ENCODE measurements at regions not wholly inside any gene's neighbourhood (a gene's known extent, or its start where the extent isn't known, plus 50 kb on each side); places are given as distances from the start of the nearest gene placed in this dataset.
A peak's percentile ranks its signal among the peaks of the same experiment; 100 is the strongest.

DNA sequence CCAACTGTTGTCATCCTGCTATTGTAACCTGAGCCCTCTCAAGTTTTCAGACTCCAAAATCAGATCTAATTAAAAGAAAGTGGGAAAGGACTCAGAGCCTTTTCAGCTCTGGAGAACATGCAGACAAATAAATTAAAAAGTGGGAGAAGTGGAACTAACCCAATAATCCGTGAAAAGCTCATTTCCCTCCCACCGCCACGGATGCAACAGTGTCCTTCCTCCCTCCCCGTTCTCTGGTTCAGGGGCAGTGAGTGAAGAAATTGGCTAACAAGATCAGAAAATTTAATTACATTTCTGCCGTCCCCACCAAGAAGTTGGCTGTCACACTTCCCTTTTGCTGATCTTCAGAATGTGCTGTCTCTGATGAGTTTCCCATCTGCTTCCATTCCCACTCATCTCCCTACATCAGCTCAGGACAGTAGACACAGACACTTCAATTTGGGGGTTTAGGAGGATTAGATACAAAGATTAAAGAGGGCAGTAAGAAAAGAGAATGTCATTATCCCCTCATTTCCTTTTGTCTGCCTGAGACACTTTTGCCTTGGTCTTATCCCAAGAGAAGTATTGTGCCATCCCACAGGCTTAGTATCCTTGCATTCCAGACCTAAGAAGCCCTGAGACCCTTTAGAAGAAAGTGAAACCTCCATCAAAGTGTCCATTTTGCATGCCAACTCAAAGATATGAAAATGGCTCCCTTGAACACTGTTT, 335.7 kb upstream of the PPP2R3A start:
- TF ChIP-seq CREB1 (IDR thresholded peaks at IDR 0.05; ENCODE audit: low read depth) = no peak
- no peak for TF ChIP-seq TAF1 (IDR thresholded peaks at IDR 0.05; ENCODE audit: low read depth)
- TF ChIP-seq, protein P1, sequence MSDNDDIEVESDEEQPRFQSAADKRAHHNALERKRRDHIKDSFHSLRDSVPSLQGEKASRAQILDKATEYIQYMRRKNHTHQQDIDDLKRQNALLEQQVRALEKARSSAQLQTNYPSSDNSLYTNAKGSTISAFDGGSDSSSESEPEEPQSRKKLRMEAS (IDR thresholded peaks at IDR 0.05) = no peak
- no peak for TF ChIP-seq YY1 (IDR thresholded peaks at IDR 0.05; ENCODE audit: low read depth)
- TF ChIP-seq, protein P2, sequence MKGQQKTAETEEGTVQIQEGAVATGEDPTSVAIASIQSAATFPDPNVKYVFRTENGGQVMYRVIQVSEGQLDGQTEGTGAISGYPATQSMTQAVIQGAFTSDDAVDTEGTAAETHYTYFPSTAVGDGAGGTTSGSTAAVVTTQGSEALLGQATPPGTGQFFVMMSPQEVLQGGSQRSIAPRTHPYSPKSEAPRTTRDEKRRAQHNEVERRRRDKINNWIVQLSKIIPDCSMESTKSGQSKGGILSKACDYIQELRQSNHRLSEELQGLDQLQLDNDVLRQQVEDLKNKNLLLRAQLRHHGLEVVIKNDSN (IDR thresholded peaks at IDR 0.05) = no peak
- TF ChIP-seq EP300 (IDR thresholded peaks at IDR 0.05; ENCODE audit: borderline replicate concordance) = no peak
- no peak for TF ChIP-seq EGR1 (IDR thresholded peaks at IDR 0.05)
- no peak for TF ChIP-seq FOXM1 (IDR thresholded peaks at IDR 0.05; ENCODE audit: borderline replicate concordance, low read depth)
- no peak for TF ChIP-seq RAD21 (IDR thresholded peaks at IDR 0.05; ENCODE audit: low read depth)
- TF ChIP-seq, protein P3, sequence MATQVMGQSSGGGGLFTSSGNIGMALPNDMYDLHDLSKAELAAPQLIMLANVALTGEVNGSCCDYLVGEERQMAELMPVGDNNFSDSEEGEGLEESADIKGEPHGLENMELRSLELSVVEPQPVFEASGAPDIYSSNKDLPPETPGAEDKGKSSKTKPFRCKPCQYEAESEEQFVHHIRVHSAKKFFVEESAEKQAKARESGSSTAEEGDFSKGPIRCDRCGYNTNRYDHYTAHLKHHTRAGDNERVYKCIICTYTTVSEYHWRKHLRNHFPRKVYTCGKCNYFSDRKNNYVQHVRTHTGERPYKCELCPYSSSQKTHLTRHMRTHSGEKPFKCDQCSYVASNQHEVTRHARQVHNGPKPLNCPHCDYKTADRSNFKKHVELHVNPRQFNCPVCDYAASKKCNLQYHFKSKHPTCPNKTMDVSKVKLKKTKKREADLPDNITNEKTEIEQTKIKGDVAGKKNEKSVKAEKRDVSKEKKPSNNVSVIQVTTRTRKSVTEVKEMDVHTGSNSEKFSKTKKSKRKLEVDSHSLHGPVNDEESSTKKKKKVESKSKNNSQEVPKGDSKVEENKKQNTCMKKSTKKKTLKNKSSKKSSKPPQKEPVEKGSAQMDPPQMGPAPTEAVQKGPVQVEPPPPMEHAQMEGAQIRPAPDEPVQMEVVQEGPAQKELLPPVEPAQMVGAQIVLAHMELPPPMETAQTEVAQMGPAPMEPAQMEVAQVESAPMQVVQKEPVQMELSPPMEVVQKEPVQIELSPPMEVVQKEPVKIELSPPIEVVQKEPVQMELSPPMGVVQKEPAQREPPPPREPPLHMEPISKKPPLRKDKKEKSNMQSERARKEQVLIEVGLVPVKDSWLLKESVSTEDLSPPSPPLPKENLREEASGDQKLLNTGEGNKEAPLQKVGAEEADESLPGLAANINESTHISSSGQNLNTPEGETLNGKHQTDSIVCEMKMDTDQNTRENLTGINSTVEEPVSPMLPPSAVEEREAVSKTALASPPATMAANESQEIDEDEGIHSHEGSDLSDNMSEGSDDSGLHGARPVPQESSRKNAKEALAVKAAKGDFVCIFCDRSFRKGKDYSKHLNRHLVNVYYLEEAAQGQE (IDR thresholded peaks at IDR 0.05; ENCODE audit: low read depth) = no peak
- no peak for TF ChIP-seq TEAD4 (IDR thresholded peaks at IDR 0.05)
- no peak for TF ChIP-seq CEBPB (IDR thresholded peaks at IDR 0.05)
- no peak for TF ChIP-seq ZBTB7A (IDR thresholded peaks at IDR 0.05; ENCODE audit: low read depth)
- TF ChIP-seq TCF12 (IDR thresholded peaks at IDR 0.05; ENCODE audit: low read depth) = no peak
- TF ChIP-seq NFIC (IDR thresholded peaks at IDR 0.05) = no peak

DNA sequence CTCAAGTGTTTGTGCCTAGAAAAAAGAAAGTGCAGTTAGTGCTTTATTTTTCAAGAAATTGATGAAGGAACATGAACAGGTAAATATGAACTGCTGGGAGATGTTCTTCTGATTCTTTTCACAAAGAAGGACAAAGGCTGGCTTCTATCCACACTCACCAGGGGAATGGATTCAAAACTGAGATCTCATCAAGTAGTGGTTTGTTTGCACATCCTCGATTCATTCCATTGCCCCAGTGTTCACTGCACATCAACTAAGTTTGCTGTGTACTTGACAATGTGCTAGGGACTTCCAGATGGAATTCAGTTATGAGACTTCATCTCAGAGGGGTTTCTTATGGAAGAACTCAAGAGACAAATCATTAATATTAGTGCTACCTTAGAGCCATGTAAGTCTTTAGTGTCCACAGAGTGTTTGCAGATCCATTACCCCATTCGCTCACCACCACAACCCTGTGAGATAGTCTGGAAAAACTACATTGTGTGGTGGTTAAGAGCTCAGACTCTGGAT, 332.9 kb upstream of the PPP2R3A start:
- no peak for TF ChIP-seq EP300 (IDR thresholded peaks at IDR 0.05; ENCODE audit: borderline replicate concordance)
- TF ChIP-seq, protein P1 (IDR thresholded peaks at IDR 0.05) = no peak
- no peak for TF ChIP-seq FOXM1 (IDR thresholded peaks at IDR 0.05; ENCODE audit: borderline replicate concordance, low read depth)
- TF ChIP-seq, protein P3 (IDR thresholded peaks at IDR 0.05; ENCODE audit: low read depth) = no peak
- TF ChIP-seq TEAD4 (IDR thresholded peaks at IDR 0.05) = no peak
- no peak for TF ChIP-seq ZBTB7A (IDR thresholded peaks at IDR 0.05; ENCODE audit: low read depth)
- TF ChIP-seq CREB1 (IDR thresholded peaks at IDR 0.05; ENCODE audit: low read depth) = no peak
- no peak for TF ChIP-seq YY1 (IDR thresholded peaks at IDR 0.05; ENCODE audit: low read depth)
- no peak for TF ChIP-seq EGR1 (IDR thresholded peaks at IDR 0.05)
- no peak for TF ChIP-seq RAD21 (IDR thresholded peaks at IDR 0.05; ENCODE audit: low read depth)
- TF ChIP-seq TCF12 (IDR thresholded peaks at IDR 0.05; ENCODE audit: low read depth) = no peak
- no peak for TF ChIP-seq NFIC (IDR thresholded peaks at IDR 0.05)
- TF ChIP-seq, protein P2 (IDR thresholded peaks at IDR 0.05) = no peak
- TF ChIP-seq CEBPB (IDR thresholded peaks at IDR 0.05) = no peak
- no peak for TF ChIP-seq TAF1 (IDR thresholded peaks at IDR 0.05; ENCODE audit: low read depth)

DNA sequence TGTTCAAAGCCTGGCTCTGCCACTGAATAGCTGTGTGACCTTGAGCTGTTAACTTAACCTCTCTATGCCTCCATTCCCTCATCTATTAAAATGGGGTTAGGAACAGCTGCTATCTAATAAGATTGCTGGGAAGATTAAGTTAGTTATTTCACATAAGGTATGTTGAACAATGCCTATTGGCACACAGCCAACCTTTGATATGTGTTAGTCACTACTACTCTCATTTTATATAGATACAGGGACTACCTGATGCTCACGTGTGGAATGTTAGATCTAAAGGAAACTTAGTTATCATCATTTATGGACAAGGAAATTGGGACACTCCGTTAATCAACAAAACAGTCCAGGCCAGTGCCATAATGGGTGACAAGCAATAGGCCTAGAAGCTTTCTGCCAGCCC, 332.4 kb upstream of the PPP2R3A start:
- 0 out of 2 replicates have a peak, but pooled peaks have one; percentile 9 for TF ChIP-seq NFIC (IDR thresholded peaks at IDR 0.05)
- TF ChIP-seq EGR1 (IDR thresholded peaks at IDR 0.05) = no peak

DNA sequence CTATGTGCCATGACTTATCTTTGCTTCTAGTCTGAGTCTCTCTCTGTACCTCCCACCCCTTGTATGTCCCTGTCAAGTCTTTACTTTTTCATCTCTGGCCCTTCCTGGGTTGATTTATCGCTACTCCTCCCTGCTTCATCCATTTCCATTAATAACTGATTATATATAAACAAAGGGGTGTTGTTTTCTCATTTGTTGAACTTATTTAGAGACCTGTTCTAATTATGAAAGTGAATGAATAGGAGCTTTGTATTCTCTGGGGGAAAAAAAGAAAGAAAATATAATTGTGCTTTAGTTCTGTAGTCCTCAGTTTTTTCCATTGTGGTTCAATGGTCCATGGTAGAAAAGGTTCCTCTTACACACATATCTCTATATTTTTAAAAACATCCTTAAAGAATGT, 328.9 kb upstream of the PPP2R3A start:
- TF ChIP-seq ZBTB7A (IDR thresholded peaks at IDR 0.05; ENCODE audit: low read depth) (no peak), FOXM1 (IDR thresholded peaks at IDR 0.05; ENCODE audit: borderline replicate concordance, low read depth) (no peak), CEBPB (IDR thresholded peaks at IDR 0.05) (no peak), TAF1 (IDR thresholded peaks at IDR 0.05; ENCODE audit: low read depth) (no peak), CREB1 (IDR thresholded peaks at IDR 0.05; ENCODE audit: low read depth) (no peak)
- TF ChIP-seq, protein P2 (IDR thresholded peaks at IDR 0.05) = no peak
- TF ChIP-seq, protein P3 (IDR thresholded peaks at IDR 0.05; ENCODE audit: low read depth) = no peak

Measured in Ishikawa (cell line).